GM18909 (cell line): ENCODE measurements at regions not wholly inside any gene's neighbourhood (a gene's known extent, or its start where the extent isn't known, plus 50 kb on each side); places are given as distances from the start of the nearest gene placed in this dataset.

Source experiments
- ATAC-seq: cut with Tn5 transposase; IDR thresholded peaks from one replicate; pipeline ENCODE4 v1.9.1; 2021; ENCODE audit warnings: mild to moderate bottlenecking; ENCODE audit not compliant: unreplicated experiment, poor library complexity

GRCh38 chr21:36624105-36624504 is 74.8 kb upstream of the SIM2 start:
- ATAC-seq = no peak

- no peak for ATAC-seq
These were observed 72.1 kb upstream of the SIM2 start for GRCh38 chr21:36626791-36627190.

- no peak for ATAC-seq
These were observed 71.7 kb upstream of the SIM2 start for GRCh38 chr21:36627242-36627641.

- ATAC-seq = no peak
These were observed 70.8 kb upstream of the SIM2 start for GRCh38 chr21:36628106-36628505.

- no peak for ATAC-seq
These were observed 70.0 kb upstream of the SIM2 start for GRCh38 chr21:36628761-36629460.

- no peak for ATAC-seq
These were observed 68.3 kb upstream of the SIM2 start for GRCh38 chr21:36630485-36631206.

GRCh38 chr21:36636016-36636415 is 62.9 kb upstream of the SIM2 start:
- no peak for ATAC-seq

- no peak for ATAC-seq
These were observed 62.5 kb upstream of the SIM2 start for GRCh38 chr21:36636439-36636838.

GRCh38 chr21:36639769-36640168 is 59.1 kb upstream of the SIM2 start:
- no peak for ATAC-seq

GRCh38 chr21:36640174-36640720 is 58.7 kb upstream of the SIM2 start:
- no peak for ATAC-seq

GRCh38 chr21:36640721-36641244 is 58.1 kb upstream of the SIM2 start:
- ATAC-seq = no peak

- ATAC-seq = no peak
These were observed 57.6 kb upstream of the SIM2 start for GRCh38 chr21:36641346-36641745.

- no peak for ATAC-seq
These were observed 57.0 kb upstream of the SIM2 start for GRCh38 chr21:36641886-36642285.

- ATAC-seq = no peak
These were observed 56.1 kb upstream of the SIM2 start for GRCh38 chr21:36642777-36643176.

GRCh38 chr21:36643374-36644250 is 55.3 kb upstream of the SIM2 start:
- ATAC-seq = no peak

GRCh38 chr21:36646011-36646410 is 52.9 kb upstream of the SIM2 start:
- ATAC-seq = no peak

- no peak for ATAC-seq
These were observed 52.3 kb upstream of the SIM2 start for GRCh38 chr21:36646645-36647044.

GRCh38 chr21:36647279-36648093 is 51.4 kb upstream of the SIM2 start:
- ATAC-seq = no peak
